OCI-LY3 (cell line): ENCODE measurements at regions not wholly inside any gene's neighbourhood (a gene's known extent, or its start where the extent isn't known, plus 50 kb on each side); places are given as distances from the start of the nearest gene placed in this dataset.

Source experiments
- EZH2phosphoT487 ChIP-seq: fragments of 200-600 bp; shearing (Covaris generic); IDR thresholded peaks from 2 replicates; pipeline ENCODE4 v1.6.1; 2018; ENCODE audit warnings: antibody characterized with exemption, mixed run types, low read depth
- TF ChIP-seq, protein P1 (sequence below): fragments of 200-600, 300-600 bp; sonication (generic); IDR thresholded peaks from 2 replicates; pipeline ENCODE4 v1.5.1; 2014; ENCODE audit warnings: antibody characterized with exemption, low read length, low read depth

- TF ChIP-seq, protein P1, sequence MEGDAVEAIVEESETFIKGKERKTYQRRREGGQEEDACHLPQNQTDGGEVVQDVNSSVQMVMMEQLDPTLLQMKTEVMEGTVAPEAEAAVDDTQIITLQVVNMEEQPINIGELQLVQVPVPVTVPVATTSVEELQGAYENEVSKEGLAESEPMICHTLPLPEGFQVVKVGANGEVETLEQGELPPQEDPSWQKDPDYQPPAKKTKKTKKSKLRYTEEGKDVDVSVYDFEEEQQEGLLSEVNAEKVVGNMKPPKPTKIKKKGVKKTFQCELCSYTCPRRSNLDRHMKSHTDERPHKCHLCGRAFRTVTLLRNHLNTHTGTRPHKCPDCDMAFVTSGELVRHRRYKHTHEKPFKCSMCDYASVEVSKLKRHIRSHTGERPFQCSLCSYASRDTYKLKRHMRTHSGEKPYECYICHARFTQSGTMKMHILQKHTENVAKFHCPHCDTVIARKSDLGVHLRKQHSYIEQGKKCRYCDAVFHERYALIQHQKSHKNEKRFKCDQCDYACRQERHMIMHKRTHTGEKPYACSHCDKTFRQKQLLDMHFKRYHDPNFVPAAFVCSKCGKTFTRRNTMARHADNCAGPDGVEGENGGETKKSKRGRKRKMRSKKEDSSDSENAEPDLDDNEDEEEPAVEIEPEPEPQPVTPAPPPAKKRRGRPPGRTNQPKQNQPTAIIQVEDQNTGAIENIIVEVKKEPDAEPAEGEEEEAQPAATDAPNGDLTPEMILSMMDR, result no peak
- TF ChIP-seq EZH2phosphoT487, result no peak
Measured at GRCh38 chr7:52782348-52782747, 253.1 kb upstream of the POM121L12 start.
